ENCODE measurements at regions not wholly inside any gene's neighbourhood (a gene's known extent, or its start where the extent isn't known, plus 50 kb on each side); places are given as distances from the start of the nearest gene placed in this dataset.

DNA sequence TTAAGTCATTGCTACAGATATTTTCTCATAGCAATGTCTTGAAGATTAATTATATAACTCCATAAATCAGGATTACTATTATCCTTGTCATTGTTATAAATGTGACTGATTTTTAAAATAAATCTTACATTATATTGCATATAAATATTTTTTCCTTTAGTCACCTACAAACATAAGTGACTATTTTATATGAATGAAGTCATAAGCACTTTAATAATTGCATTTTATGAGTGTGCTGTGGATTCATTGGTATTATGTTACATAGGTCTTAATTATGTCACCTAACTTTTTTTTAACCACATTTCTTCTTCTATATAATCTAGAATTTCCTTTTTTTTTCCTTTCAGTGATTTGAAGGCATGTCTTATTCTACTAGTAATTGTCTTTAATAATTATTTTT, 1191.2 kb downstream of the NSUN3 start:
- Histone ChIP-seq H3K36me3 (no peaks in the 10 kb centered on the region), H3K27ac (replicated peaks) (no peak overlapping the region), H3K4me3 (no peak overlapping the region), H3K4me1 (no peaks in the 10 kb centered on the region), H3K9me3 (replicated peaks) (peaks cover 21% of the 10 kb centered on the region), H3K27me3 (ENCODE audit: low read depth) (no peaks in the 10 kb centered on the region)
- TF ChIP-seq, protein P1, sequence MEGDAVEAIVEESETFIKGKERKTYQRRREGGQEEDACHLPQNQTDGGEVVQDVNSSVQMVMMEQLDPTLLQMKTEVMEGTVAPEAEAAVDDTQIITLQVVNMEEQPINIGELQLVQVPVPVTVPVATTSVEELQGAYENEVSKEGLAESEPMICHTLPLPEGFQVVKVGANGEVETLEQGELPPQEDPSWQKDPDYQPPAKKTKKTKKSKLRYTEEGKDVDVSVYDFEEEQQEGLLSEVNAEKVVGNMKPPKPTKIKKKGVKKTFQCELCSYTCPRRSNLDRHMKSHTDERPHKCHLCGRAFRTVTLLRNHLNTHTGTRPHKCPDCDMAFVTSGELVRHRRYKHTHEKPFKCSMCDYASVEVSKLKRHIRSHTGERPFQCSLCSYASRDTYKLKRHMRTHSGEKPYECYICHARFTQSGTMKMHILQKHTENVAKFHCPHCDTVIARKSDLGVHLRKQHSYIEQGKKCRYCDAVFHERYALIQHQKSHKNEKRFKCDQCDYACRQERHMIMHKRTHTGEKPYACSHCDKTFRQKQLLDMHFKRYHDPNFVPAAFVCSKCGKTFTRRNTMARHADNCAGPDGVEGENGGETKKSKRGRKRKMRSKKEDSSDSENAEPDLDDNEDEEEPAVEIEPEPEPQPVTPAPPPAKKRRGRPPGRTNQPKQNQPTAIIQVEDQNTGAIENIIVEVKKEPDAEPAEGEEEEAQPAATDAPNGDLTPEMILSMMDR (IDR thresholded peaks at IDR 0.05; ENCODE audit: borderline replicate concordance), result no peak
- DNase-seq, result no peak
- intact Hi-C loops (cut with micrococcal nuclease), result no loop called here

DNA sequence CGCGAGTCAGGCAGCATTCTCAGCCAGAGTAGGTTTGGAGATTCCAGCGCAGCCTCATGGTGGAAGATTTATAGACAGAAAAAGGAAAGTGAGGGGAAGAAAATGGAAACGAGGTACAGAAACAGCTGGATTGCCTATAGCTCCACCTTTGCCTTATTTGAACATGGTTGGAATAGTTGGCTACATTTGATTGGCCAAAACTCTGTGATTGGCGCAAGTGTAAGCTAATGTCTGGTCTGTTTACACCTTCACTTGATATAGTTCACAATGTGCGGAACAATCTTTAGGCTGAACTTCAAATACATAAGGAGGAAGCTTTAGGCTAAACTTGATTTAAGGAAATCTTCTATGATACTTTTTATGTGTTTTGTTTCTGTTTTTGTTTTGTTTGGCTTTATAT, 1191.9 kb downstream of the NSUN3 start:
- Histone ChIP-seq H3K4me1 (no peaks in the 10 kb centered on the region), H3K4me3 (no peak overlapping the region), H3K36me3 (no peaks in the 10 kb centered on the region), H3K27me3 (ENCODE audit: low read depth) (no peaks in the 10 kb centered on the region), H3K9me3 (replicated peaks) (peaks cover 21% of the 10 kb centered on the region), H3K27ac (replicated peaks) (no peak overlapping the region)
- intact Hi-C loops (cut with micrococcal nuclease), result no loop called here
- TF ChIP-seq, protein P1 (IDR thresholded peaks at IDR 0.05; ENCODE audit: borderline replicate concordance), result no peak
- DNase-seq, result no peak

DNA sequence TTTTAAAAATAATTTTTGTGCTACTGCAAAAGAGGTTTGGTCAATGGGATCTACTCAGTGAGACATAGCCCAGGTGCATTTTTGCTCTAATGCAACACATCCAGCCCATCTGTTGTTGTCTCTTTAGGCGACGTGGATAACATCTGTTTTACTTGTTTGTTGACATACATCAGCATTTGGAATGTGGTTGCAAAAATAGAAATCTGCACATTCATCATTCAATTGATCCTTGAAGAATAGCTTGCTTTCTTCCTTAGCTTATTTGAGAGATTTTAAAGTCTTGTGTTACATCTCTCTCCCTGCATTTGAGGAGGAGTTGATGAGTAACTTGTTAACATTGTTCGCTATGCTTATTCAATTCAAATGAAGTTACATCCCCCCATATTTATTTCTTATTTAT, 1202.3 kb downstream of the NSUN3 start:
- no peak for DNase-seq
- Histone ChIP-seq H3K9me3 (replicated peaks) (no peaks in the 10 kb centered on the region), H3K4me3 (no peak overlapping the region)

DNA sequence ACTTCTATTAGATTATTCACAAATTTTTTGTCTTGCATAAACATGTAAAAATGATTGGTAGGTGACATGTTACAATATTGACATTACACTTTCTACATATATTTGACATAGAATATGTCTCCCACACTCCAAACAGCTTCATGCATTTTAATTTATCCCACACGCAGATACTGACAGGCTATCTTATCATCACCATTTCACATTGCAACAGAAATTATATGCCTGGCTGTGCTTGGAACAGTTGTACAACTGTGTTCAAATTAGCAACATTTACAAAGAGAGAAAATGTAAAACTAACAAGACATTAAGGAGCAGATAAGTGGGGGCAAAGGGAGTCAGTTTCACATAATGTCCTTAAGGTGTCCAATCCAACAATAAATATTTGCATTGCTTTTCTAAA, 1208.5 kb downstream of the NSUN3 start:
- TF ChIP-seq, protein P1 (IDR thresholded peaks at IDR 0.05; ENCODE audit: borderline replicate concordance), result no peak
- no peaks in the 10 kb centered on the region for H3K4me1 ChIP-seq
- intact Hi-C loops (cut with micrococcal nuclease), result no loop called here

More for the DNA sequence above, 1202.3 kb downstream of the NSUN3 start:
- intact Hi-C loops (cut with micrococcal nuclease), result no loop called here
- H3K27ac ChIP-seq (replicated peaks), result no peak overlapping the region
- H3K27me3 ChIP-seq (ENCODE audit: low read depth), result no peaks in the 10 kb centered on the region
- H3K4me1 ChIP-seq, result no peaks in the 10 kb centered on the region
- TF ChIP-seq, protein P1 (IDR thresholded peaks at IDR 0.05; ENCODE audit: borderline replicate concordance), result no peak
- H3K36me3 ChIP-seq, result no peaks in the 10 kb centered on the region

DNA sequence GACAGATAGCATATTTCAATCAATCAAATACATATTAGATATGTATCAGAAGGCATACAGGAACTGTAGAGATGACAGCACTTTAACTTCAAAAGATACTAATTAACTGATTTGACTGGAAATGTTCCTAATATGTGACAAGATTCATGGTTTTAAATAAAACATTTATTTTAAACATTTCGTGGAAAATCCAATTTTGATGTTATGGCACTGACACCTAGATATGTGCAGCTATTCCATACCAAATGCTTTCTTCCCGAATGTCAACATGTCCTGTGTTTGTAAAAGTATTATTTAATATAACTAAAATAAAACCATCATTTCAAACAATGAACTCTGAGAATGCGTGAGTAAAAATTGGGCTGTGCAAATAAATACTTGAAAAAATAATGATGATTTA, 1209.3 kb downstream of the NSUN3 start:
- H3K4me1 ChIP-seq, result no peaks in the 10 kb centered on the region
- H3K9me3 ChIP-seq (replicated peaks), result no peaks in the 10 kb centered on the region
- H3K27me3 ChIP-seq (ENCODE audit: low read depth), result no peaks in the 10 kb centered on the region
- H3K36me3 ChIP-seq, result no peaks in the 10 kb centered on the region
- intact Hi-C loops (cut with micrococcal nuclease), result no loop called here
- no peak overlapping the region for H3K27ac ChIP-seq (replicated peaks)
- H3K4me3 ChIP-seq, result no peak overlapping the region
- DNase-seq, result no peak
- TF ChIP-seq, protein P1 (IDR thresholded peaks at IDR 0.05; ENCODE audit: borderline replicate concordance), result no peak

More for the DNA sequence above, 1208.5 kb downstream of the NSUN3 start:
- Histone ChIP-seq H3K27ac (replicated peaks) (no peak overlapping the region), H3K9me3 (replicated peaks) (no peaks in the 10 kb centered on the region), H3K4me3 (no peak overlapping the region), H3K36me3 (no peaks in the 10 kb centered on the region), H3K27me3 (ENCODE audit: low read depth) (no peaks in the 10 kb centered on the region)
- DNase-seq, result no peak

DNA sequence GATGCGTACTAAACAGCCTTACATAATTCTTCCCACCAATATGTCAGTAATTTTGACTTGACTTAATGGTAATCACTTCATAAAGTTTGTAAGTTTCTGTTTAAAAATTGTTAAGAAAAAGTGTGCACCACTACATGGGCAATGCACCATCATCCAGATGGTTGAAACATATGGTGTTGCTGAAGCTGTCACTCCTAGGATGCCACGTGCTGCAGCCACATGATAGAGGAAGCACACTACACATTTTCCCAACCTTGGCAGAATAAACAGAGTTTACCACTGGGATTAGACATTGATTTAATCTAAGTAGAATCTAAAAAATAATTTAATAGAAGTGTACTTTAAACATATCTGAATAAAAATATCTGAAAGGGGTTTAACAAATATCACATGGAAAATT, 1209.9 kb downstream of the NSUN3 start:
- H3K27ac ChIP-seq (replicated peaks), result no peak overlapping the region
- DNase-seq, result no peak
- no peaks in the 10 kb centered on the region for H3K4me1 ChIP-seq
- no peaks in the 10 kb centered on the region for H3K27me3 ChIP-seq (ENCODE audit: low read depth)
- H3K9me3 ChIP-seq (replicated peaks), result no peaks in the 10 kb centered on the region
- TF ChIP-seq, protein P1 (IDR thresholded peaks at IDR 0.05; ENCODE audit: borderline replicate concordance), result no peak
- no peaks in the 10 kb centered on the region for H3K36me3 ChIP-seq
- H3K4me3 ChIP-seq, result no peak overlapping the region
- intact Hi-C loops (cut with micrococcal nuclease), result no loop called here

Data from left ventricle myocardium inferior (tissue), 1 donor.